ENCODE measurements at regions not wholly inside any gene's neighbourhood (a gene's known extent, or its start where the extent isn't known, plus 50 kb on each side); places are given as distances from the start of the nearest gene placed in this dataset.

- TF ChIP-seq CREB1 (IDR thresholded peaks at IDR 0.05; ENCODE audit: low read depth) (no peak), YY1 (IDR thresholded peaks at IDR 0.05; ENCODE audit: low read depth) (no peak), TEAD4 (IDR thresholded peaks at IDR 0.05) (no peak), REST (IDR thresholded peaks at IDR 0.05; ENCODE audit: low read depth) (no peak), MAX (IDR thresholded peaks at IDR 0.05) (no peak), CEBPB (IDR thresholded peaks at IDR 0.05) (no peak), EGR1 (IDR thresholded peaks at IDR 0.05) (no peak), FOXM1 (IDR thresholded peaks at IDR 0.05; ENCODE audit: borderline replicate concordance, low read depth) (no peak)
Observed at GRCh38 chr17:77549726-77550366, 408.7 kb upstream of the TNRC6C start.

GRCh38 chr17:77553459-77554066 lies 404.9 kb upstream of the TNRC6C start:
- TF ChIP-seq EGR1 (IDR thresholded peaks at IDR 0.05) (no peak), EP300 (IDR thresholded peaks at IDR 0.05; ENCODE audit: borderline replicate concordance) (no peak), TAF1 (IDR thresholded peaks at IDR 0.05; ENCODE audit: low read depth) (no peak), FOXM1 (IDR thresholded peaks at IDR 0.05; ENCODE audit: borderline replicate concordance, low read depth) (no peak), RAD21 (IDR thresholded peaks at IDR 0.05; ENCODE audit: low read depth) (no peak), NFIC (IDR thresholded peaks at IDR 0.05) (no peak), TEAD4 (IDR thresholded peaks at IDR 0.05) (no peak), ZBTB7A (IDR thresholded peaks at IDR 0.05; ENCODE audit: low read depth) (no peak), REST (IDR thresholded peaks at IDR 0.05; ENCODE audit: low read depth) (no peak), CREB1 (IDR thresholded peaks at IDR 0.05; ENCODE audit: low read depth) (no peak), TCF12 (IDR thresholded peaks at IDR 0.05; ENCODE audit: low read depth) (no peak), CEBPB (IDR thresholded peaks at IDR 0.05) (no peak), MAX (IDR thresholded peaks at IDR 0.05) (no peak), YY1 (IDR thresholded peaks at IDR 0.05; ENCODE audit: low read depth) (no peak)
- TF ChIP-seq, protein P1, sequence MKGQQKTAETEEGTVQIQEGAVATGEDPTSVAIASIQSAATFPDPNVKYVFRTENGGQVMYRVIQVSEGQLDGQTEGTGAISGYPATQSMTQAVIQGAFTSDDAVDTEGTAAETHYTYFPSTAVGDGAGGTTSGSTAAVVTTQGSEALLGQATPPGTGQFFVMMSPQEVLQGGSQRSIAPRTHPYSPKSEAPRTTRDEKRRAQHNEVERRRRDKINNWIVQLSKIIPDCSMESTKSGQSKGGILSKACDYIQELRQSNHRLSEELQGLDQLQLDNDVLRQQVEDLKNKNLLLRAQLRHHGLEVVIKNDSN (IDR thresholded peaks at IDR 0.05): no peak

GRCh38 chr17:77555121-77555591 lies 403.3 kb upstream of the TNRC6C start:
- no peak for TF ChIP-seq CREB1 (IDR thresholded peaks at IDR 0.05; ENCODE audit: low read depth)
- no peak for TF ChIP-seq NFIC (IDR thresholded peaks at IDR 0.05)
- no peak for TF ChIP-seq FOXM1 (IDR thresholded peaks at IDR 0.05; ENCODE audit: borderline replicate concordance, low read depth)
- no peak for TF ChIP-seq EGR1 (IDR thresholded peaks at IDR 0.05)
- no peak for TF ChIP-seq ZBTB7A (IDR thresholded peaks at IDR 0.05; ENCODE audit: low read depth)
- no peak for TF ChIP-seq TEAD4 (IDR thresholded peaks at IDR 0.05)
- TF ChIP-seq EP300 (IDR thresholded peaks at IDR 0.05; ENCODE audit: borderline replicate concordance): no peak
- TF ChIP-seq, protein P1 (IDR thresholded peaks at IDR 0.05): no peak
- no peak for TF ChIP-seq CEBPB (IDR thresholded peaks at IDR 0.05)
- no peak for TF ChIP-seq TCF12 (IDR thresholded peaks at IDR 0.05; ENCODE audit: low read depth)

- TF ChIP-seq MAX (IDR thresholded peaks at IDR 0.05) (no peak), EGR1 (IDR thresholded peaks at IDR 0.05) (no peak), NFIC (IDR thresholded peaks at IDR 0.05) (peak; percentile 42)
Observed at GRCh38 chr17:77555741-77556291, 402.7 kb upstream of the TNRC6C start.

DNA sequence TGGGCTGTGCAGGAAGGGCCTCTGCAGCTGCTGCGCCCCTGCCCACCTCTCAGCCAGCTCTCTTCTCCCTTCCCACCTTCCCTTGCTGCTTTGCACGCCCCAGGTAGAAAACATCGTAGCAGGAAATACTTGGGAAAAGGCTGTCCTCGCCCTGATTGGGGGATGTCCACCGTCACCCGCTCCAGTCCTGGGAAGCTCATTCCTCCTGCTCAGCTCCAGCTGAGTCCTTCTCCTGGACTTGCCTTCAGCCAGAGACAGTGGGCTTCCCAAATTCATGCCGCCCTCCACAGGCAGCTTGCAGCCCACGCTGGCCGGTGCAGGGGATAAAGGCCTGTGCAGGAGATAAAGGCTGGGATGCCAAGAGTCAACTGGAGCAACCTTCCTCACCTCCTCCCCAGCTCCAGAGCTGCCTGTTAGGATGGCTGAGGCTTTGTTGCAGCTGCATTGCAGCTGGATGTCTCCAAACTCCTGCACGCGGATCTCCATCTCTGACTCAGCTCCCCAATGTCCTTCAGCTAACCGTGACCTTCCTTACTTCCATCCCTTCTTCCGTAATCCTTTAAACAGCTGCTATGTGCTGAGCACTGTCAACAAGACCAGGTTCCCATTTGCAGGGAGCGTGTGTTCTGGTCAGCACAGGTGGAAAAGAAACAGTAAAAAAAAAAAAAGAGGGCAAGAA lies 402.0 kb upstream of the TNRC6C start:
- no peak for TF ChIP-seq TEAD4 (IDR thresholded peaks at IDR 0.05)
- TF ChIP-seq FOXM1 (IDR thresholded peaks at IDR 0.05; ENCODE audit: borderline replicate concordance, low read depth): no peak
- TF ChIP-seq RAD21 (IDR thresholded peaks at IDR 0.05; ENCODE audit: low read depth): no peak
- TF ChIP-seq REST (IDR thresholded peaks at IDR 0.05; ENCODE audit: low read depth): no peak
- TF ChIP-seq YY1 (IDR thresholded peaks at IDR 0.05; ENCODE audit: low read depth): no peak
- TF ChIP-seq ZBTB7A (IDR thresholded peaks at IDR 0.05; ENCODE audit: low read depth): no peak
- TF ChIP-seq CEBPB (IDR thresholded peaks at IDR 0.05): no peak
- TF ChIP-seq, protein P1 (IDR thresholded peaks at IDR 0.05): no peak

All from Ishikawa (cell line).